ENCODE measurements at regions not wholly inside any gene's neighbourhood (a gene's known extent, or its start where the extent isn't known, plus 50 kb on each side); places are given as distances from the start of the nearest gene placed in this dataset.

DNA sequence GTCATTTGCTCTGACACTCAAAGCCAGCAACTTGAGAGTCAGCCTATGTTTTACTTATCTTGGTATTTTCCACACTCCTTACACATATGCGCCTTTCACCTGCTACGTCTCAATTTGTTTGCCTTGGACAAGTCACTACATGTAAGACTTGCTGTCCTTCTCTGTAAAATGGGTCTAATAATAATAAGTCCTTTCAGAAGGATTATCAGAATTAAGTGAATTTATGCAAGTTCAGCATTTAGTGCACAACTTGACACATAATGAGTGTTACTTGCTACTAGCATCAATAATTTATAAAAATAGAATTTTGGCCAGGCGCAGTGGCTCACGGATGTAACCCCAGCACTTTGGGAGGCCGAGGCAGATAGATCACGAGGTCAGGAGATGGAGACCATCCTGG is 71.1 kb upstream of the UBL3 start:
- TF ChIP-seq, protein P1, sequence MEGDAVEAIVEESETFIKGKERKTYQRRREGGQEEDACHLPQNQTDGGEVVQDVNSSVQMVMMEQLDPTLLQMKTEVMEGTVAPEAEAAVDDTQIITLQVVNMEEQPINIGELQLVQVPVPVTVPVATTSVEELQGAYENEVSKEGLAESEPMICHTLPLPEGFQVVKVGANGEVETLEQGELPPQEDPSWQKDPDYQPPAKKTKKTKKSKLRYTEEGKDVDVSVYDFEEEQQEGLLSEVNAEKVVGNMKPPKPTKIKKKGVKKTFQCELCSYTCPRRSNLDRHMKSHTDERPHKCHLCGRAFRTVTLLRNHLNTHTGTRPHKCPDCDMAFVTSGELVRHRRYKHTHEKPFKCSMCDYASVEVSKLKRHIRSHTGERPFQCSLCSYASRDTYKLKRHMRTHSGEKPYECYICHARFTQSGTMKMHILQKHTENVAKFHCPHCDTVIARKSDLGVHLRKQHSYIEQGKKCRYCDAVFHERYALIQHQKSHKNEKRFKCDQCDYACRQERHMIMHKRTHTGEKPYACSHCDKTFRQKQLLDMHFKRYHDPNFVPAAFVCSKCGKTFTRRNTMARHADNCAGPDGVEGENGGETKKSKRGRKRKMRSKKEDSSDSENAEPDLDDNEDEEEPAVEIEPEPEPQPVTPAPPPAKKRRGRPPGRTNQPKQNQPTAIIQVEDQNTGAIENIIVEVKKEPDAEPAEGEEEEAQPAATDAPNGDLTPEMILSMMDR (IDR thresholded peaks at IDR 0.05) = no peak
- ATAC-seq = no peak

DNA sequence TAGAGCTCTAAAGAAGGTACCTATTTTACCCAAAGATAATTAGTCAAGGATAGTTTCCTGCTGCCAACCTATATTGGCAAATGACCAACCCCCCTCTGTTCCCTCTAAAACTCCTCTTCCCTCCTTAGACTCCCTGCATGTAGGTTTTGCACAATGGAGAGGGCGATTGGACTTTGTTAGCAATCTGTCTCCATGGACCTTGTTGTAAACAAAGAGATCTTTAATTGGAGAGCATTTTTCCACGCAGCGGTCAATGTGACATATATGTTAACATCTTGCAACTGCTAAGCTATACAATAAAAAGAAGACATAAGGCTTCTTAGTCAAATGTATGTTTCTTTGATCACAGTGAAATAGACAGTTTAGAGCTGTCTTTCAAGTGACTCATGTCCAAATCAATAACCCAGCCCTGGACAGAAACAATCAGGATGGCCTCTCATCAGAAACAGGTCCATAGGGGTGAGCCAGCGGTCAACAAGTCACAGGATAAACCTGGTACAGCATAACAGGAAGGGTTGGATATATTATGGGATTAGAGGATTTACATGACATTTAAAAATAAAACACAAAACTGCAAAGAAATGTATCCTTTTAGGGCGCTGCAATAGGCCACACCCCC is 69.7 kb upstream of the UBL3 start:
- DNase-seq = no peak
- no peak overlapping the region for H3K4me3 ChIP-seq
- TF ChIP-seq, protein P1 (IDR thresholded peaks at IDR 0.05) = no peak
- H3K27ac ChIP-seq = no peak overlapping the region
- intact Hi-C loops (cut with DNase I) = no loop called here
- ATAC-seq = no peak
- no peaks in the 10 kb centered on the region for H3K36me3 ChIP-seq
- peaks cover 19% of the 10 kb centered on the region in 2 donors for H3K4me1 ChIP-seq
- no peaks in the 10 kb centered on the region for H3K27me3 ChIP-seq
- no peaks in the 10 kb centered on the region for H3K9me3 ChIP-seq

More for the DNA sequence above, 71.1 kb upstream of the UBL3 start:
- H3K27ac ChIP-seq = no peak overlapping the region
- H3K4me1 ChIP-seq = peaks cover 19 to 22% of the 10 kb centered on the region in 2 donors
- H3K27me3 ChIP-seq = no peaks in the 10 kb centered on the region
- intact Hi-C loops (cut with DNase I) = no loop called here
- no peak for DNase-seq
- H3K4me3 ChIP-seq = no peak overlapping the region
- no peaks in the 10 kb centered on the region for H3K36me3 ChIP-seq
- H3K9me3 ChIP-seq = no peaks in the 10 kb centered on the region

DNA sequence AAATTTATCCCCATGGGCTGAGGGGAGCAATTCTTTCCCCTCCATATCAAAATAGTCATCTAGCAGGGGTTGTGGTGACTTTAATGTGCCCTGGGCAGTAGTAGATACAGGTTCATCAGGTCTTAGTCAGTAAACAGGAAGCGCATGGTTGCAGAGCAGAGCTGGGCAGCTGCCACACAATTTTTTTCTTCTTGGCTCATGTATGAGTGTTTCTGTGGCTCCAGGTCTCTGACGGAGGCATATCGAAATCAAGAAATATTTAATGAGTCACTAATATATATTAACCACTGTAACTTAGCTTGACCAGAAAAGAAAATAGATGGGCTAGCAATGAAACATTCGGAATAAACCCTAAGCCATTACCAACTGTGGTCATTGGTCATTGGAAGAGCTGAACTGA is 68.4 kb upstream of the UBL3 start:
- no peaks in the 10 kb centered on the region for H3K27me3 ChIP-seq
- DNase-seq = no peak
- no peak overlapping the region for H3K4me3 ChIP-seq
- no peaks in the 10 kb centered on the region for H3K36me3 ChIP-seq
- no peak for ATAC-seq
- no peak overlapping the region for H3K27ac ChIP-seq
- TF ChIP-seq, protein P1 (IDR thresholded peaks at IDR 0.05) = no peak
- H3K9me3 ChIP-seq = no peaks in the 10 kb centered on the region
- intact Hi-C loops (cut with DNase I) = no loop called here
- H3K4me1 ChIP-seq = peaks cover 6 to 10% of the 10 kb centered on the region in 2 donors

- intact Hi-C loops (cut with DNase I) = no loop called here
- peaks cover 0 to 6% of the 10 kb centered on the region in 2 donors for H3K4me1 ChIP-seq
- ATAC-seq = no peak
Observed at GRCh38 chr13:29917650-29918049, 67.2 kb upstream of the UBL3 start.

GRCh38 chr13:29914581-29914980 is 64.2 kb upstream of the UBL3 start:
- intact Hi-C loops (cut with DNase I) = no loop called here
- DNase-seq (no peak), ATAC-seq (no peak)
- no peaks in the 10 kb centered on the region for H3K27me3 ChIP-seq
- TF ChIP-seq, protein P1 (IDR thresholded peaks at IDR 0.05) = no peak
- no peaks in the 10 kb centered on the region for H3K4me1 ChIP-seq
- H3K4me3 ChIP-seq = no peak overlapping the region
- no peaks in the 10 kb centered on the region for H3K9me3 ChIP-seq
- no peak overlapping the region for H3K27ac ChIP-seq
- H3K36me3 ChIP-seq = no peaks in the 10 kb centered on the region

More at GRCh38 chr13:29917650-29918049, 67.2 kb upstream of the UBL3 start:
- H3K27ac ChIP-seq = no peak overlapping the region
- no peak for DNase-seq
- H3K27me3 ChIP-seq = no peaks in the 10 kb centered on the region
- TF ChIP-seq, protein P1 (IDR thresholded peaks at IDR 0.05) = no peak
- H3K9me3 ChIP-seq = no peaks in the 10 kb centered on the region
- H3K4me3 ChIP-seq = no peak overlapping the region
- no peaks in the 10 kb centered on the region for H3K36me3 ChIP-seq

Measured in left lung (tissue), 4 donors.